HL-60 (cell line): ENCODE measurements at regions not wholly inside any gene's neighbourhood (a gene's known extent, or its start where the extent isn't known, plus 50 kb on each side); places are given as distances from the start of the nearest gene placed in this dataset.

Experiments used
- CTCF ChIP-seq: IDR thresholded peaks from one replicate; pipeline ENCODE4 v1.5.1; 2011; ENCODE audit warnings: low read length, control low read depth, inconsistent platforms; ENCODE audit not compliant: insufficient read depth
- GABPA ChIP-seq: IDR thresholded peaks from 2 replicates; pipeline ENCODE4 v1.6.1; 2012; ENCODE audit warnings: low read depth
- POLR2AphosphoS5 ChIP-seq: IDR thresholded peaks from 2 replicates; pipeline ENCODE4 v1.6.1; 2012; ENCODE audit warnings: low read depth
- REST ChIP-seq: IDR thresholded peaks from 2 replicates; pipeline ENCODE4 v1.6.1; 2012; ENCODE audit warnings: low read depth; ENCODE audit not compliant: insufficient replicate concordance
- SPI1 ChIP-seq: IDR thresholded peaks from 2 replicates; pipeline ENCODE4 v1.6.1; 2012; ENCODE audit warnings: low read depth, mild to moderate bottlenecking, borderline replicate concordance

GRCh38 chr4:164312671-164313070 is 441.3 kb upstream of the SMIM31 start:
- TF ChIP-seq CTCF (no peak), GABPA (no peak), SPI1 (no peak), REST (no peak), POLR2AphosphoS5 (no peak)
